ENCODE measurements at regions not wholly inside any gene's neighbourhood (a gene's known extent, or its start where the extent isn't known, plus 50 kb on each side); places are given as distances from the start of the nearest gene placed in this dataset.
"Not testable (repeated sequence)": the region's sequence is repeated elsewhere in the genome, so short reads cannot be mapped to it uniquely, and the experiment has no call there.

GRCh38 chr5:13346401-13346800 lies 598.1 kb downstream of the DNAH5 start:
- no peak for DNase-seq (ENCODE audit: low spot score in 2 of 2)
- no peak overlapping the region for H3K27ac ChIP-seq
- H3K4me3 ChIP-seq, result no peak overlapping the region
- TF ChIP-seq POLR2A (IDR thresholded peaks at IDR 0.05) (no peak), POLR2AphosphoS5 (IDR thresholded peaks at IDR 0.05) (no peak), CTCF (IDR thresholded peaks at IDR 0.05) (no peak)
- no peaks in the 10 kb centered on the region for H3K27me3 ChIP-seq
- H3K36me3 ChIP-seq, result no peaks in the 10 kb centered on the region
- no peaks in the 10 kb centered on the region for H3K4me1 ChIP-seq
- intact Hi-C loops (cut with DNase I; ENCODE audit: low total_unique reads), result no loop called here
- no peaks in the 10 kb centered on the region for H3K9me3 ChIP-seq

- TF ChIP-seq POLR2AphosphoS5 (IDR thresholded peaks at IDR 0.05) (no peak), CTCF (IDR thresholded peaks at IDR 0.05) (no peak), POLR2A (IDR thresholded peaks at IDR 0.05) (no peak)
- H3K27ac ChIP-seq, result no peak overlapping the region
- no peak for DNase-seq (ENCODE audit: low spot score in 2 of 2)
- H3K4me3 ChIP-seq, result no peak overlapping the region
- H3K27me3 ChIP-seq, result no peaks in the 10 kb centered on the region
- intact Hi-C loops (cut with DNase I; ENCODE audit: low total_unique reads), result no loop called here
- H3K4me1 ChIP-seq, result no peaks in the 10 kb centered on the region
- H3K9me3 ChIP-seq, result peaks cover 0 to 21% of the 10 kb centered on the region in 2 donors
- H3K36me3 ChIP-seq, result no peaks in the 10 kb centered on the region
Measured at GRCh38 chr5:13339093-13339492, 605.4 kb downstream of the DNAH5 start.

GRCh38 chr5:13335026-13335425 lies 609.5 kb downstream of the DNAH5 start:
- H3K9me3 ChIP-seq, result peaks cover 0 to 16% of the 10 kb centered on the region in 2 donors
- H3K27ac ChIP-seq; H3K4me3 ChIP-seq; H3K4me1 ChIP-seq; intact Hi-C loops (cut with DNase I; ENCODE audit: low total_unique reads); H3K36me3 ChIP-seq; H3K27me3 ChIP-seq; DNase-seq (ENCODE audit: low spot score in 2 of 2): not testable (repeated sequence)

- DNase-seq (ENCODE audit: low spot score in 2 of 2), result no peak
- Histone ChIP-seq H3K36me3 (no peaks in the 10 kb centered on the region), H3K4me1 (no peaks in the 10 kb centered on the region), H3K4me3 (no peak overlapping the region), H3K27ac (no peak overlapping the region), H3K27me3 (no peaks in the 10 kb centered on the region), H3K9me3 (peaks cover 0 to 16% of the 10 kb centered on the region in 2 donors)
- no peak for TF ChIP-seq POLR2AphosphoS5 (IDR thresholded peaks at IDR 0.05)
- no peak for TF ChIP-seq POLR2A (IDR thresholded peaks at IDR 0.05)
- intact Hi-C loops (cut with DNase I; ENCODE audit: low total_unique reads), result no loop called here
Measured at GRCh38 chr5:13331585-13331984, 612.9 kb downstream of the DNAH5 start.

GRCh38 chr5:13328316-13328715 lies 616.2 kb downstream of the DNAH5 start:
- TF ChIP-seq POLR2A (IDR thresholded peaks at IDR 0.05) (no peak), POLR2AphosphoS5 (IDR thresholded peaks at IDR 0.05) (no peak)
- DNase-seq (ENCODE audit: low spot score in 2 of 2), result no peak
- intact Hi-C loops (cut with DNase I; ENCODE audit: low total_unique reads), result loop anchor here (5.0 kb wide), 1 partner anchor 361 kb away; no protein-coding TSS in a partner anchor
- Histone ChIP-seq H3K4me1 (no peaks in the 10 kb centered on the region), H3K4me3 (no peak overlapping the region), H3K36me3 (no peaks in the 10 kb centered on the region), H3K27ac (no peak overlapping the region), H3K9me3 (no peaks in the 10 kb centered on the region), H3K27me3 (no peaks in the 10 kb centered on the region)

- H3K4me1 ChIP-seq, result no peaks in the 10 kb centered on the region
- H3K4me3 ChIP-seq, result no peak overlapping the region
- H3K36me3 ChIP-seq, result no peaks in the 10 kb centered on the region
- H3K27ac ChIP-seq, result no peak overlapping the region
- peaks cover 0 to 2% of the 10 kb centered on the region in 2 donors for H3K9me3 ChIP-seq
- no peak for TF ChIP-seq POLR2A (IDR thresholded peaks at IDR 0.05)
- TF ChIP-seq POLR2AphosphoS5 (IDR thresholded peaks at IDR 0.05), result no peak
- no peak for TF ChIP-seq CTCF (IDR thresholded peaks at IDR 0.05)
- no peaks in the 10 kb centered on the region for H3K27me3 ChIP-seq
- no peak for DNase-seq (ENCODE audit: low spot score in 2 of 2)
- intact Hi-C loops (cut with DNase I; ENCODE audit: low total_unique reads), result loop anchor here (5.0 kb wide), 1 partner anchor 358 kb away; no protein-coding TSS in a partner anchor
Measured at GRCh38 chr5:13325765-13326164, 618.7 kb downstream of the DNAH5 start.

GRCh38 chr5:13322769-13323168 lies 621.7 kb downstream of the DNAH5 start:
- Histone ChIP-seq H3K27ac (no peak overlapping the region), H3K4me3 (no peak overlapping the region), H3K4me1 (no peaks in the 10 kb centered on the region), H3K9me3 (peaks cover 0 to 16% of the 10 kb centered on the region in 2 donors), H3K36me3 (no peaks in the 10 kb centered on the region), H3K27me3 (no peaks in the 10 kb centered on the region)
- TF ChIP-seq CTCF (IDR thresholded peaks at IDR 0.05) (no peak), POLR2A (IDR thresholded peaks at IDR 0.05) (no peak), POLR2AphosphoS5 (IDR thresholded peaks at IDR 0.05) (no peak)
- intact Hi-C loops (cut with DNase I; ENCODE audit: low total_unique reads), result no loop called here
- no peak for DNase-seq (ENCODE audit: low spot score in 2 of 2)

Data from breast epithelium (tissue), 4 donors.